ENCODE measurements at regions not wholly inside any gene's neighbourhood (a gene's known extent, or its start where the extent isn't known, plus 50 kb on each side); places are given as distances from the start of the nearest gene placed in this dataset.

GRCh38 chr3:111373239-111373638 lies 168.8 kb upstream of the CD96 start:
- peaks cover 36% of the 10 kb centered on the region for H3K9me3 Mint-ChIP-seq
- no peak overlapping the region for H3K4me3 Mint-ChIP-seq (ENCODE audit: low read depth)
- H3K36me3 Mint-ChIP-seq (ENCODE audit: low read depth): peaks cover 3% of the 10 kb centered on the region
- no peaks in the 10 kb centered on the region for H3K4me1 Mint-ChIP-seq (ENCODE audit: low read depth)
- intact Hi-C loops (cut with micrococcal nuclease): no loop called here
- no peak overlapping the region for H3K27ac Mint-ChIP-seq
- H3K27me3 Mint-ChIP-seq (ENCODE audit: low read depth): peaks cover 13% of the 10 kb centered on the region
- DNase-seq (ENCODE audit: low spot score): no peak

GRCh38 chr3:111373861-111374260 lies 168.1 kb upstream of the CD96 start:
- Mint-ChIP-seq H3K4me1 (ENCODE audit: low read depth) (no peaks in the 10 kb centered on the region), H3K9me3 (peaks cover 36% of the 10 kb centered on the region), H3K4me3 (ENCODE audit: low read depth) (no peak overlapping the region), H3K36me3 (ENCODE audit: low read depth) (peaks cover 3% of the 10 kb centered on the region), H3K27ac (no peak overlapping the region), H3K27me3 (ENCODE audit: low read depth) (peaks cover 13% of the 10 kb centered on the region)
- no peak for DNase-seq (ENCODE audit: low spot score)
- intact Hi-C loops (cut with micrococcal nuclease): no loop called here

GRCh38 chr3:111385971-111386495 lies 156.0 kb upstream of the CD96 start:
- peaks cover 5% of the 10 kb centered on the region for H3K27me3 Mint-ChIP-seq (ENCODE audit: low read depth)

GRCh38 chr3:111392894-111393398 lies 149.1 kb upstream of the CD96 start:
- Mint-ChIP-seq H3K27ac (no peak overlapping the region), H3K9me3 (peaks cover 31% of the 10 kb centered on the region), H3K27me3 (ENCODE audit: low read depth) (no peaks in the 10 kb centered on the region), H3K4me3 (ENCODE audit: low read depth) (no peak overlapping the region), H3K4me1 (ENCODE audit: low read depth) (peaks cover 10% of the 10 kb centered on the region), H3K36me3 (ENCODE audit: low read depth) (no peaks in the 10 kb centered on the region)
- intact Hi-C loops (cut with micrococcal nuclease): no loop called here
- no peak for DNase-seq (ENCODE audit: low spot score)

More at GRCh38 chr3:111385971-111386495, 156.0 kb upstream of the CD96 start:
- no peaks in the 10 kb centered on the region for H3K4me1 Mint-ChIP-seq (ENCODE audit: low read depth)
- H3K27ac Mint-ChIP-seq: no peak overlapping the region
- DNase-seq (ENCODE audit: low spot score): no peak
- H3K36me3 Mint-ChIP-seq (ENCODE audit: low read depth): no peaks in the 10 kb centered on the region
- peaks cover 6% of the 10 kb centered on the region for H3K9me3 Mint-ChIP-seq
- no peak overlapping the region for H3K4me3 Mint-ChIP-seq (ENCODE audit: low read depth)
- intact Hi-C loops (cut with micrococcal nuclease): no loop called here

- H3K27ac Mint-ChIP-seq: no peak overlapping the region
- H3K9me3 Mint-ChIP-seq: no peaks in the 10 kb centered on the region
These were observed 129.3 kb upstream of the CD96 start for GRCh38 chr3:111412656-111413055.

GRCh38 chr3:111414531-111414930 lies 127.5 kb upstream of the CD96 start:
- H3K4me1 Mint-ChIP-seq (ENCODE audit: low read depth): no peaks in the 10 kb centered on the region
- intact Hi-C loops (cut with micrococcal nuclease): no loop called here
- H3K27ac Mint-ChIP-seq: no peak overlapping the region

More at GRCh38 chr3:111412656-111413055, 129.3 kb upstream of the CD96 start:
- H3K36me3 Mint-ChIP-seq (ENCODE audit: low read depth): no peaks in the 10 kb centered on the region
- no peaks in the 10 kb centered on the region for H3K4me1 Mint-ChIP-seq (ENCODE audit: low read depth)
- intact Hi-C loops (cut with micrococcal nuclease): no loop called here
- H3K4me3 Mint-ChIP-seq (ENCODE audit: low read depth): no peak overlapping the region
- DNase-seq (ENCODE audit: low spot score): no peak
- H3K27me3 Mint-ChIP-seq (ENCODE audit: low read depth): peaks cover 5% of the 10 kb centered on the region

GRCh38 chr3:111415018-111415417 lies 127.0 kb upstream of the CD96 start:
- DNase-seq (ENCODE audit: low spot score): no peak
- H3K36me3 Mint-ChIP-seq (ENCODE audit: low read depth): no peaks in the 10 kb centered on the region
- intact Hi-C loops (cut with micrococcal nuclease): no loop called here
- H3K9me3 Mint-ChIP-seq: no peaks in the 10 kb centered on the region
- H3K27ac Mint-ChIP-seq: no peak overlapping the region
- H3K4me3 Mint-ChIP-seq (ENCODE audit: low read depth): no peak overlapping the region
- peaks cover 10% of the 10 kb centered on the region for H3K27me3 Mint-ChIP-seq (ENCODE audit: low read depth)
- H3K4me1 Mint-ChIP-seq (ENCODE audit: low read depth): no peaks in the 10 kb centered on the region

More at GRCh38 chr3:111414531-111414930, 127.5 kb upstream of the CD96 start:
- no peak for DNase-seq (ENCODE audit: low spot score)
- Mint-ChIP-seq H3K36me3 (ENCODE audit: low read depth) (no peaks in the 10 kb centered on the region), H3K4me3 (ENCODE audit: low read depth) (no peak overlapping the region), H3K27me3 (ENCODE audit: low read depth) (peaks cover 8% of the 10 kb centered on the region), H3K9me3 (no peaks in the 10 kb centered on the region)

- intact Hi-C loops (cut with micrococcal nuclease): no loop called here
- no peaks in the 10 kb centered on the region for H3K4me1 Mint-ChIP-seq (ENCODE audit: low read depth)
- H3K27me3 Mint-ChIP-seq (ENCODE audit: low read depth): peaks cover 14% of the 10 kb centered on the region
- H3K27ac Mint-ChIP-seq: no peak overlapping the region
- no peak overlapping the region for H3K4me3 Mint-ChIP-seq (ENCODE audit: low read depth)
- no peak for DNase-seq (ENCODE audit: low spot score)
- peaks cover 4% of the 10 kb centered on the region for H3K9me3 Mint-ChIP-seq
- H3K36me3 Mint-ChIP-seq (ENCODE audit: low read depth): no peaks in the 10 kb centered on the region
These were observed 123.6 kb upstream of the CD96 start for GRCh38 chr3:111418391-111418790.

- no peaks in the 10 kb centered on the region for H3K36me3 Mint-ChIP-seq (ENCODE audit: low read depth)
These were observed 113.7 kb upstream of the CD96 start for GRCh38 chr3:111428301-111428700.

GRCh38 chr3:111434941-111435622 lies 106.9 kb upstream of the CD96 start:
- Mint-ChIP-seq H3K4me1 (ENCODE audit: low read depth) (no peaks in the 10 kb centered on the region), H3K36me3 (ENCODE audit: low read depth) (no peaks in the 10 kb centered on the region), H3K27me3 (ENCODE audit: low read depth) (peaks cover 1% of the 10 kb centered on the region), H3K27ac (no peak overlapping the region), H3K9me3 (no peaks in the 10 kb centered on the region), H3K4me3 (ENCODE audit: low read depth) (no peak overlapping the region)
- intact Hi-C loops (cut with micrococcal nuclease): no loop called here
- no peak for DNase-seq (ENCODE audit: low spot score)

More at GRCh38 chr3:111428301-111428700, 113.7 kb upstream of the CD96 start:
- no peak overlapping the region for H3K4me3 Mint-ChIP-seq (ENCODE audit: low read depth)
- no peak overlapping the region for H3K27ac Mint-ChIP-seq
- H3K9me3 Mint-ChIP-seq: no peaks in the 10 kb centered on the region
- intact Hi-C loops (cut with micrococcal nuclease): no loop called here
- DNase-seq (ENCODE audit: low spot score): no peak
- H3K27me3 Mint-ChIP-seq (ENCODE audit: low read depth): peaks cover 2% of the 10 kb centered on the region
- H3K4me1 Mint-ChIP-seq (ENCODE audit: low read depth): no peaks in the 10 kb centered on the region

GRCh38 chr3:111438283-111438682 lies 103.7 kb upstream of the CD96 start:
- intact Hi-C loops (cut with micrococcal nuclease): no loop called here
- H3K4me3 Mint-ChIP-seq (ENCODE audit: low read depth): no peak overlapping the region
- peaks cover 1% of the 10 kb centered on the region for H3K27me3 Mint-ChIP-seq (ENCODE audit: low read depth)
- no peak overlapping the region for H3K27ac Mint-ChIP-seq
- DNase-seq (ENCODE audit: low spot score): no peak
- no peaks in the 10 kb centered on the region for H3K9me3 Mint-ChIP-seq
- H3K4me1 Mint-ChIP-seq (ENCODE audit: low read depth): no peaks in the 10 kb centered on the region
- H3K36me3 Mint-ChIP-seq (ENCODE audit: low read depth): no peaks in the 10 kb centered on the region

GRCh38 chr3:111454551-111454950 lies 87.4 kb upstream of the CD96 start:
- Mint-ChIP-seq H3K4me1 (ENCODE audit: low read depth) (no peaks in the 10 kb centered on the region), H3K36me3 (ENCODE audit: low read depth) (no peaks in the 10 kb centered on the region), H3K27ac (no peak overlapping the region), H3K27me3 (ENCODE audit: low read depth) (peaks cover 4% of the 10 kb centered on the region), H3K4me3 (ENCODE audit: low read depth) (no peak overlapping the region), H3K9me3 (no peaks in the 10 kb centered on the region)
- DNase-seq (ENCODE audit: low spot score): no peak
- intact Hi-C loops (cut with micrococcal nuclease): no loop called here

GRCh38 chr3:111465081-111465670 lies 76.8 kb upstream of the CD96 start:
- no peaks in the 10 kb centered on the region for H3K9me3 Mint-ChIP-seq
- peaks cover 10% of the 10 kb centered on the region for H3K27me3 Mint-ChIP-seq (ENCODE audit: low read depth)
- H3K27ac Mint-ChIP-seq: no peak overlapping the region
- no peaks in the 10 kb centered on the region for H3K4me1 Mint-ChIP-seq (ENCODE audit: low read depth)
- no peaks in the 10 kb centered on the region for H3K36me3 Mint-ChIP-seq (ENCODE audit: low read depth)
- DNase-seq (ENCODE audit: low spot score): no peak
- H3K4me3 Mint-ChIP-seq (ENCODE audit: low read depth): no peak overlapping the region
- intact Hi-C loops (cut with micrococcal nuclease): no loop called here
